ENCODE measurements at regions not wholly inside any gene's neighbourhood (a gene's known extent, or its start where the extent isn't known, plus 50 kb on each side); places are given as distances from the start of the nearest gene placed in this dataset.

DNA sequence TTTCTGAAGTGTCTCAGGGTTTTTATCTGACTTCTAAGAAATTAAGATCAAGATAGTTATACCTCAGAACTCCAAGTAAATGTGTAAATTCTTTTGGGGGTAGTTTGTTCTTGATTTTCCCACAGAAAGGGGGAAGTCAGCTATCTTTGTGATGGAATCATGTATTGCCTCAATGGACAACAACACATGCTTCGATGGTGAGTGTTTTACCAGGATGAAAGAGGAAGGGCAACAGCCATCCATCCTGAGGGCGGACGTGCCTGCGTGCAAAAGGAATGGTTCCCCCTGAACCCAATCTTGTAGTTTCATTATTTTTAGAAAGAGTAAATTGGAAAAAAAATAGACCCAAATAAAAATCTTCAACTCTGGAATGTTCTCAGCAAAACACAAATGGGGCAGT lies 67.2 kb upstream of the ZPBP start:
- Histone ChIP-seq H3K79me2 (ENCODE audit: insufficient read depth, low read length) (no peaks in the 10 kb centered on the region), H3K27ac (ENCODE audit: low read depth, low read length) (no peak overlapping the region), H4K20me1 (ENCODE audit: insufficient read depth, low read length) (no peaks in the 10 kb centered on the region), H3K4me3 (ENCODE audit: insufficient read depth, low read depth, low read length) (no peak overlapping the region), H3K4me1 (ENCODE audit: insufficient read depth, low read length) (no peaks in the 10 kb centered on the region), H2AFZ (ENCODE audit: low read depth, low read length) (no peak overlapping the region), H3K36me3 (ENCODE audit: insufficient read depth, low read length) (no peaks in the 10 kb centered on the region), H3K9ac (ENCODE audit: low read length) (no peak overlapping the region), H3K27me3 (ENCODE audit: insufficient read depth, low read length) (no peaks in the 10 kb centered on the region), H3K9me3 (ENCODE audit: insufficient read depth, low read depth, low read length) (no peaks in the 10 kb centered on the region), H3K4me2 (ENCODE audit: low read length) (no peak overlapping the region)
- Mint-ChIP-seq H3K4me3 (ENCODE audit: unreplicated experiment) (no peak overlapping the region), H3K36me3 (ENCODE audit: low read depth, unreplicated experiment) (no peaks in the 10 kb centered on the region), H3K27ac (ENCODE audit: unreplicated experiment) (no peak overlapping the region), H3K9me3 (ENCODE audit: unreplicated experiment) (peaks cover 2% of the 10 kb centered on the region), H3K27me3 (ENCODE audit: low read depth, unreplicated experiment) (peaks cover 9% of the 10 kb centered on the region), H3K4me1 (ENCODE audit: low read depth, unreplicated experiment) (no peaks in the 10 kb centered on the region)
- FAIRE-seq (no peak), DNase-seq (ENCODE audit: low read depth) (no peak)
- TF ChIP-seq EZH2 (IDR thresholded peaks at IDR 0.05; ENCODE audit: insufficient read depth, low read length): no peak
- TF ChIP-seq, protein P1, sequence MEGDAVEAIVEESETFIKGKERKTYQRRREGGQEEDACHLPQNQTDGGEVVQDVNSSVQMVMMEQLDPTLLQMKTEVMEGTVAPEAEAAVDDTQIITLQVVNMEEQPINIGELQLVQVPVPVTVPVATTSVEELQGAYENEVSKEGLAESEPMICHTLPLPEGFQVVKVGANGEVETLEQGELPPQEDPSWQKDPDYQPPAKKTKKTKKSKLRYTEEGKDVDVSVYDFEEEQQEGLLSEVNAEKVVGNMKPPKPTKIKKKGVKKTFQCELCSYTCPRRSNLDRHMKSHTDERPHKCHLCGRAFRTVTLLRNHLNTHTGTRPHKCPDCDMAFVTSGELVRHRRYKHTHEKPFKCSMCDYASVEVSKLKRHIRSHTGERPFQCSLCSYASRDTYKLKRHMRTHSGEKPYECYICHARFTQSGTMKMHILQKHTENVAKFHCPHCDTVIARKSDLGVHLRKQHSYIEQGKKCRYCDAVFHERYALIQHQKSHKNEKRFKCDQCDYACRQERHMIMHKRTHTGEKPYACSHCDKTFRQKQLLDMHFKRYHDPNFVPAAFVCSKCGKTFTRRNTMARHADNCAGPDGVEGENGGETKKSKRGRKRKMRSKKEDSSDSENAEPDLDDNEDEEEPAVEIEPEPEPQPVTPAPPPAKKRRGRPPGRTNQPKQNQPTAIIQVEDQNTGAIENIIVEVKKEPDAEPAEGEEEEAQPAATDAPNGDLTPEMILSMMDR (IDR thresholded peaks at IDR 0.05; ENCODE audit: insufficient read depth, low read depth, low read length): no peak

DNA sequence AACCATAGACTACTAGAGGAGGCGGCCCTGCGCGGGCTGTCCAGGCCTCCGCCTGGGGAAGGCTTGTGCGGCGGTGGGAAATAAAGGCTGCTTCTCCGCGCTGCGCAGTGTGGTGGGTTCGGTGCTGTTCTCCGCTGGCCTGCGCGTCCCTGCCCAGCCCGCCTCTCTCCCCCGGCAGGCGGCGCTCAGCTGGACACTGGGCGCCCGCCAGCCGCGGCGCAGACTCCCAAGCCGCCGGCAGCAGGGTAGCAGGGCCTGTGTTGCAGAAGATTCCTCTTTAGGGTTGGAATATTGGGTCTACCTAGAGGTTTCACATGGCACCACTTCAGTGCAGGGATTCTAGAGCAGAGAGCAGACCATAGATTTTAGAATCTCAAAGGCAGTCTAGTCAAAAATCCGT lies 66.1 kb upstream of the ZPBP start:
- DNase-seq (ENCODE audit: low read depth) (no peak), FAIRE-seq (no peak)
- Histone ChIP-seq H3K9ac (ENCODE audit: low read length) (no peak overlapping the region), H3K4me2 (ENCODE audit: low read length) (no peak overlapping the region), H3K36me3 (ENCODE audit: insufficient read depth, low read length) (no peaks in the 10 kb centered on the region), H3K4me3 (ENCODE audit: insufficient read depth, low read depth, low read length) (no peak overlapping the region), H3K27me3 (ENCODE audit: insufficient read depth, low read length) (no peaks in the 10 kb centered on the region), H3K9me3 (ENCODE audit: insufficient read depth, low read depth, low read length) (no peaks in the 10 kb centered on the region), H4K20me1 (ENCODE audit: insufficient read depth, low read length) (no peaks in the 10 kb centered on the region), H3K4me1 (ENCODE audit: insufficient read depth, low read length) (no peaks in the 10 kb centered on the region), H3K79me2 (ENCODE audit: insufficient read depth, low read length) (no peaks in the 10 kb centered on the region), H3K27ac (ENCODE audit: low read depth, low read length) (no peak overlapping the region), H2AFZ (ENCODE audit: low read depth, low read length) (no peak overlapping the region)
- peaks cover 9% of the 10 kb centered on the region for H3K27me3 Mint-ChIP-seq (ENCODE audit: low read depth, unreplicated experiment)
- H3K4me3 Mint-ChIP-seq (ENCODE audit: unreplicated experiment): no peak overlapping the region
- H3K4me1 Mint-ChIP-seq (ENCODE audit: low read depth, unreplicated experiment): no peaks in the 10 kb centered on the region
- peaks cover 2% of the 10 kb centered on the region for H3K9me3 Mint-ChIP-seq (ENCODE audit: unreplicated experiment)
- no peak overlapping the region for H3K27ac Mint-ChIP-seq (ENCODE audit: unreplicated experiment)
- no peaks in the 10 kb centered on the region for H3K36me3 Mint-ChIP-seq (ENCODE audit: low read depth, unreplicated experiment)
- TF ChIP-seq EZH2 (IDR thresholded peaks at IDR 0.05; ENCODE audit: insufficient read depth, low read length): no peak
- TF ChIP-seq, protein P1 (IDR thresholded peaks at IDR 0.05; ENCODE audit: insufficient read depth, low read depth, low read length): no peak

DNA sequence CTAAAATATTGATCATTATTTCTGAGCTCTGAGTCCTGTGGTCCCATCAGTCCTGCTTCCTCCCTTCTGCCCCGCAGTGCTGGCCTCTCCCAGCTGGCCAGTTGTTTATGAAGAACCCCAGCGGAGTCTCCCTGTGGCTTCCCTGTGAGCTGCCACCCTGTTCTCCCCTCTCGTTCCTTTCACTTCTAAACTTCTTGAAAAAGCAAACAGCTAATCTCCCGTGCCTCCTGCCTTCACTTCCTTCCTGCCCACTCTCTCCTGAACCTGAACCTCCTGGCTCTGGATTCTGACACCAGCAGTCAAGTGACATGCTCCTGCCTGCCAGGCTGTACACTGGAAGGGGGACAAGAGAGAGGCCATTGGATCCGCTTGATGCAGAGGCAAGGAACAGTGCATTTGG lies 63.7 kb upstream of the ZPBP start:
- FAIRE-seq: no peak

More for the DNA sequence above, 63.7 kb upstream of the ZPBP start:
- no peak for DNase-seq (ENCODE audit: low read depth)
- H3K9ac ChIP-seq (ENCODE audit: low read length): no peak overlapping the region
- no peak overlapping the region for H3K4me3 ChIP-seq (ENCODE audit: insufficient read depth, low read depth, low read length)
- no peaks in the 10 kb centered on the region for H3K79me2 ChIP-seq (ENCODE audit: insufficient read depth, low read length)
- H3K27me3 ChIP-seq (ENCODE audit: insufficient read depth, low read length): no peaks in the 10 kb centered on the region
- no peak overlapping the region for H3K4me2 ChIP-seq (ENCODE audit: low read length)
- no peak overlapping the region for H3K27ac Mint-ChIP-seq (ENCODE audit: unreplicated experiment)
- TF ChIP-seq EZH2 (IDR thresholded peaks at IDR 0.05; ENCODE audit: insufficient read depth, low read length): no peak
- TF ChIP-seq, protein P1 (IDR thresholded peaks at IDR 0.05; ENCODE audit: insufficient read depth, low read depth, low read length): no peak
- peaks cover 2% of the 10 kb centered on the region for H3K9me3 Mint-ChIP-seq (ENCODE audit: unreplicated experiment)
- H3K36me3 Mint-ChIP-seq (ENCODE audit: low read depth, unreplicated experiment): no peaks in the 10 kb centered on the region
- H3K4me3 Mint-ChIP-seq (ENCODE audit: unreplicated experiment): no peak overlapping the region
- H2AFZ ChIP-seq (ENCODE audit: low read depth, low read length): no peak overlapping the region
- no peaks in the 10 kb centered on the region for H3K4me1 Mint-ChIP-seq (ENCODE audit: low read depth, unreplicated experiment)
- H3K9me3 ChIP-seq (ENCODE audit: insufficient read depth, low read depth, low read length): no peaks in the 10 kb centered on the region
- H3K27ac ChIP-seq (ENCODE audit: low read depth, low read length): no peak overlapping the region
- no peaks in the 10 kb centered on the region for H3K4me1 ChIP-seq (ENCODE audit: insufficient read depth, low read length)
- H3K27me3 Mint-ChIP-seq (ENCODE audit: low read depth, unreplicated experiment): peaks cover 9% of the 10 kb centered on the region
- no peaks in the 10 kb centered on the region for H3K36me3 ChIP-seq (ENCODE audit: insufficient read depth, low read length)
- H4K20me1 ChIP-seq (ENCODE audit: insufficient read depth, low read length): no peaks in the 10 kb centered on the region

Measured in astrocyte (in vitro differentiated cells and primary cell).